Testis (tissue), 2 donors: ENCODE measurements at regions not wholly inside any gene's neighbourhood (a gene's known extent, or its start where the extent isn't known, plus 50 kb on each side); places are given as distances from the start of the nearest gene placed in this dataset.
"Not testable (repeated sequence)": the region's sequence is repeated elsewhere in the genome, so short reads cannot be mapped to it uniquely, and the experiment has no call there.

Experiments
- DNase-seq: peaks from one replicate; pipeline ENCODE4 v3.0.0-alpha.2; 2019
- H3K27ac ChIP-seq, 2 donors: fragments of 200-600 bp; sonication (generic); one replicate each; pipeline ENCODE4 v1.5.1; 2019
- H3K27me3 ChIP-seq: fragments of 200-600 bp; sonication (generic); one replicate; pipeline ENCODE4 v1.5.1; 2019
- H3K36me3 ChIP-seq: fragments of 200-600 bp; sonication (generic); one replicate; pipeline ENCODE4 v1.5.1; 2017; ENCODE audit warnings: low read depth; ENCODE audit errors: missing control alignments
- H3K4me1 ChIP-seq: fragments of 200-600 bp; sonication (generic); one replicate; pipeline ENCODE4 v1.5.1; 2019
- H3K4me3 ChIP-seq, 2 donors: fragments of 200-600 bp; sonication (generic); one replicate each; pipeline ENCODE4 v1.5.1; 2017 to 2019
- H3K9me3 ChIP-seq: fragments of 200-600 bp; sonication (generic); one replicate; pipeline ENCODE4 v1.5.1; 2017
- POLR2A ChIP-seq: fragments of 450-650 bp; IDR thresholded peaks from one replicate; pipeline ENCODE4 v1.6.1; 2017; ENCODE audit warnings: antibody characterized with exemption, mild to moderate bottlenecking, moderate library complexity
- WGBS, 2 donors: methylation state at CpG; one replicate each; pipeline ENCODE4 v1.1.5; 2018; 5-methylcytosine and 5-hydroxymethylcytosine counted together
- intact Hi-C: fragments of 100-400 bp; cut with DNase I; formaldehyde crosslinking; loops from one replicate; pipeline ENCODE4 v1.15.1; 2023; ENCODE audit warnings: low total_unique reads
- TF ChIP-seq, protein P1 (sequence below), 3 experiments: fragments of 450-650 bp in 2 of 3; fragments of 200-600 bp in 1 of 3; sonication (generic) in 1 of 3; IDR thresholded peaks; one replicate each; pipeline ENCODE4 v1.5.1; 2016 to 2019; ENCODE audit warnings: antibody characterized with exemption in 3 of 3, mild to moderate bottlenecking in 2 of 3, moderate library complexity in 1 of 3

- Histone ChIP-seq H3K27me3 (no peaks in the 10 kb centered on the region), H3K4me1 (no peaks in the 10 kb centered on the region), H3K36me3 (no peaks in the 10 kb centered on the region), H3K4me3 (no peak overlapping the region), H3K27ac (no peak overlapping the region), H3K9me3 (no peaks in the 10 kb centered on the region)
- intact Hi-C loops = no loop called here
- no peak for DNase-seq
- TF ChIP-seq, protein P1, sequence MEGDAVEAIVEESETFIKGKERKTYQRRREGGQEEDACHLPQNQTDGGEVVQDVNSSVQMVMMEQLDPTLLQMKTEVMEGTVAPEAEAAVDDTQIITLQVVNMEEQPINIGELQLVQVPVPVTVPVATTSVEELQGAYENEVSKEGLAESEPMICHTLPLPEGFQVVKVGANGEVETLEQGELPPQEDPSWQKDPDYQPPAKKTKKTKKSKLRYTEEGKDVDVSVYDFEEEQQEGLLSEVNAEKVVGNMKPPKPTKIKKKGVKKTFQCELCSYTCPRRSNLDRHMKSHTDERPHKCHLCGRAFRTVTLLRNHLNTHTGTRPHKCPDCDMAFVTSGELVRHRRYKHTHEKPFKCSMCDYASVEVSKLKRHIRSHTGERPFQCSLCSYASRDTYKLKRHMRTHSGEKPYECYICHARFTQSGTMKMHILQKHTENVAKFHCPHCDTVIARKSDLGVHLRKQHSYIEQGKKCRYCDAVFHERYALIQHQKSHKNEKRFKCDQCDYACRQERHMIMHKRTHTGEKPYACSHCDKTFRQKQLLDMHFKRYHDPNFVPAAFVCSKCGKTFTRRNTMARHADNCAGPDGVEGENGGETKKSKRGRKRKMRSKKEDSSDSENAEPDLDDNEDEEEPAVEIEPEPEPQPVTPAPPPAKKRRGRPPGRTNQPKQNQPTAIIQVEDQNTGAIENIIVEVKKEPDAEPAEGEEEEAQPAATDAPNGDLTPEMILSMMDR (IDR thresholded peaks at IDR 0.05) = no peak
- TF ChIP-seq POLR2A = no peak
- WGBS, 2 donors = 79 to 81% methylated on average over 3 of the region's 3 CpGs
These were observed 791.7 kb downstream of the METTL4 start for GRCh38 chr18:1779587-1779986.

DNA sequence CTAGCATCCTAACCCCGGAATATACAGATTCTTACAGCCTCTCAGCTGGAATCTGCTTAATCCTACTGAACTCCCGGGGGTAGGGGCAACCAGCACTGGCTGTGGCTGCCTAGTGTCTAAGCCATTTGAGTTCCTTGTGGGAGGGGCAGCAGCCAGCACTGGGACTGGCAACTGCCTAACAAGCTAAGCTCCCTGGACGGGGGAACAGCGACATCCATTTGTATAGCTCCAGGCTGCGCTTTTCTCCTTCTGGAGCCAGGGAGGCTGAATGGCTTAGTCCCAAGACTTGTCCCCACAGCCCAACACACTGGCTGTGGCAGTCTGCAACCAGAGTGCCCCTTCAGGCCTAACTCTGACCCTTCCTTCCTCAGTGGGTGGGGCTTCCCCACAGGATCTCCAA lies 787.2 kb downstream of the METTL4 start:
- TF ChIP-seq POLR2A = no peak
- TF ChIP-seq, protein P1 (IDR thresholded peaks at IDR 0.05) = no peak
- no peaks in the 10 kb centered on the region for H3K27me3 ChIP-seq
- no peak overlapping the region for H3K4me3 ChIP-seq
- no peaks in the 10 kb centered on the region for H3K36me3 ChIP-seq
- H3K9me3 ChIP-seq = no peaks in the 10 kb centered on the region
- DNase-seq = no peak
- no peak overlapping the region for H3K27ac ChIP-seq
- H3K4me1 ChIP-seq = no peaks in the 10 kb centered on the region
- intact Hi-C loops = no loop called here
- WGBS, 2 donors = 71 to 82% methylated on average over 4 to 5 of the region's 5 CpGs

DNA sequence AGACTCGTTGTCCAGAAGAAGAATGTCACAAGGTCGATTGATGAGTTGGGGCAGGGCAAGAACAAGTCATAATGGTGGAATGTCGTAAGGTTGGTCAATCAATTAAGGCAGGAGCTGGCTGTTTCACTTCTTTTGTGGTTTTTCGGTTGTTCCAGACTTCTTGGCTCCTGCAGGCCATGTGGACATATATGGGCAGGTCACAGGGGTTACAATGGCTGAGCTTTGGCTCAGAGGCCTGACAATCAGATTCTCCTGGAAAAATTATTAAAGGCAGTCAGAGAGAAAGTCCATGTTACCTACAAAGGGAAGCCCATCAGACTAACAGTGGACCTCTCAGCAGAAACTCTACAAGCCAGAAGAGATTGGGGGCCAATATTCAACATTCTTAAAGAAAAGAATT lies 785.3 kb downstream of the METTL4 start:
- H3K27ac ChIP-seq, DNase-seq, H3K4me3 ChIP-seq, H3K27me3 ChIP-seq, intact Hi-C loops, H3K9me3 ChIP-seq, H3K4me1 ChIP-seq, H3K36me3 ChIP-seq: not testable (repeated sequence)
- WGBS, 2 donors = 80 to 81% methylated on average over 4 of the region's 4 CpGs

- H3K27me3 ChIP-seq = no peaks in the 10 kb centered on the region
- H3K9me3 ChIP-seq = no peaks in the 10 kb centered on the region
- no peak overlapping the region for H3K4me3 ChIP-seq
- 81 to 85% methylated on average over 3 of the region's 3 CpGs for WGBS, 2 donors
- DNase-seq = no peak
- H3K4me1 ChIP-seq = no peaks in the 10 kb centered on the region
- intact Hi-C loops = no loop called here
- TF ChIP-seq, protein P1 (IDR thresholded peaks at IDR 0.05) = no peak
- no peak for TF ChIP-seq POLR2A
- no peak overlapping the region for H3K27ac ChIP-seq
- H3K36me3 ChIP-seq = no peaks in the 10 kb centered on the region
These were observed 774.7 kb downstream of the METTL4 start for GRCh38 chr18:1796636-1797035.

DNA sequence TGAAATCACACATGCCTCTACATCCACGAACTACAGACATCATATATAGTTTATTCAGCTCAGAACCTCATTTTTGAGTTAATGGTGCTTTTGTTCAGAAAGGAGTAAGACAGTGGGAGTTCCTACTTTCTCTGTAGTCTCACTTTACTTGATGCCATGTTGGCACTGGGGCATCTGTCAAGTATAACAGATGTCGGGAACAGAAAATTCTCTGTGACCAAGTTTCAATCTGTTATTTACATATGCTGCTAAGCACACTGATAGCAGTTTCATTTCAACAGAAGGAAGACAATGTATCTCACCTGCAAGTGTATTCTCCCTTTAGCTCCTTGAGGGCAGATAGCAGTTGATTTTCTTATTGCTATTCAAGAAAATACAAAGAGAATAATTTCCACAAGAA lies 774.1 kb downstream of the METTL4 start:
- intact Hi-C loops = no loop called here
- no peaks in the 10 kb centered on the region for H3K36me3 ChIP-seq
- no peak for DNase-seq
- H3K4me1 ChIP-seq = no peaks in the 10 kb centered on the region
- 71 to 74% methylated on average over 2 of the region's 2 CpGs for WGBS, 2 donors
- H3K9me3 ChIP-seq = no peaks in the 10 kb centered on the region
- no peaks in the 10 kb centered on the region for H3K27me3 ChIP-seq
- TF ChIP-seq, protein P1 (IDR thresholded peaks at IDR 0.05) = no peak
- no peak for TF ChIP-seq POLR2A
- no peak overlapping the region for H3K4me3 ChIP-seq
- H3K27ac ChIP-seq = no peak overlapping the region
